IMR-90 (cell line): ENCODE measurements at regions not wholly inside any gene's neighbourhood (a gene's known extent, or its start where the extent isn't known, plus 50 kb on each side); places are given as distances from the start of the nearest gene placed in this dataset.
"Not testable (repeated sequence)": the region's sequence is repeated elsewhere in the genome, so short reads cannot be mapped to it uniquely, and the experiment has no call there.

Experiments
- ATAC-seq: fragments of 200-7000 bp; cut with Tn5 transposase; 2 replicates; pipeline ENCODE4 v1.9.1; 2020; ENCODE audit warnings: low read depth, mild to moderate bottlenecking, moderate library complexity
- BruUV-seq: library from RNA; stranded (reverse); fragments of 400-500 nt; replicated peaks from 2 replicates; lab custom pipeline; 2021; lab: Mats Ljungman, UMichigan
- CTCF ChIA-PET: fragments of 300-600 bp; formaldehyde crosslinking; extraction: SDS; loops from one replicate; lab custom pipeline; 2021; ENCODE audit warnings: antibody characterized with exemption; lab: Yijun Ruan, JAX
- POLR2A ChIA-PET: fragments of 300-600 bp; sonication (Branson Sonifier 250); formaldehyde crosslinking; loops from one replicate; lab custom pipeline; 2022; ENCODE audit warnings: antibody characterized with exemption; ENCODE audit not compliant: unreplicated experiment; lab: Charles Lee
- DNase-seq: peaks from one replicate; pipeline ENCODE4 v3.0.0; 2013
- H2AFZ ChIP-seq: replicated peaks from 2 replicates; pipeline ENCODE3; 2013; ENCODE audit warnings: low read length, mild to moderate bottlenecking; ENCODE audit not compliant: poor library complexity
- H2AK5ac ChIP-seq: 2 replicates; pipeline ENCODE4 v1.6.1; 2013; ENCODE audit warnings: low read depth, low read length, inconsistent platforms
- H2AK9ac ChIP-seq: replicated peaks from 2 replicates; pipeline ENCODE3; 2013; ENCODE audit warnings: mild to moderate bottlenecking, low read depth, low read length, moderate library complexity; ENCODE audit not compliant: poor library complexity
- H2BK120ac ChIP-seq: 2 replicates; pipeline ENCODE4 v1.6.1; 2013; ENCODE audit warnings: low read depth, low read length, inconsistent platforms
- H2BK15ac ChIP-seq: 3 replicates; pipeline ENCODE4 v1.6.1; 2013; ENCODE audit warnings: low read depth, low read length, inconsistent platforms
- H2BK20ac ChIP-seq: 2 replicates; pipeline ENCODE4 v1.6.1; 2013; ENCODE audit warnings: low read depth, mild to moderate bottlenecking, inconsistent platforms, low read length, moderate library complexity
- H2BK5ac ChIP-seq: 2 replicates; pipeline ENCODE4 v1.6.1; 2013; ENCODE audit warnings: mild to moderate bottlenecking, low read depth, low read length, inconsistent platforms; ENCODE audit not compliant: poor library complexity, severe bottlenecking
- H3K14ac ChIP-seq: replicated peaks from 2 replicates; pipeline ENCODE4 v1.6.1; 2013; ENCODE audit warnings: low read depth, low read length, inconsistent platforms
- H3K18ac ChIP-seq: 2 replicates; pipeline ENCODE4 v1.6.1; 2013; ENCODE audit warnings: low read depth, low read length, control low read depth
- H3K23ac ChIP-seq: 2 replicates; pipeline ENCODE4 v1.6.1; 2013; ENCODE audit warnings: low read depth, low read length, inconsistent platforms
- H3K27ac ChIP-seq: 2 replicates; pipeline ENCODE4 v1.5.1; 2013; ENCODE audit warnings: mild to moderate bottlenecking, control low read depth, low read length; ENCODE audit not compliant: insufficient read depth
- H3K27me3 ChIP-seq: 2 replicates; pipeline ENCODE4 v1.6.1; 2013; ENCODE audit warnings: low read length; ENCODE audit not compliant: control insufficient read depth, insufficient read depth
- H3K36me3 ChIP-seq: 2 replicates; pipeline ENCODE4 v1.6.1; 2013; ENCODE audit warnings: low read length, mixed read lengths; ENCODE audit not compliant: control insufficient read depth, insufficient read depth
- H3K4ac ChIP-seq: 2 replicates; pipeline ENCODE4 v1.6.1; 2013; ENCODE audit warnings: low read depth, low read length, inconsistent platforms
- H3K4me1 ChIP-seq: 2 replicates; pipeline ENCODE4 v1.6.1; 2013; ENCODE audit warnings: low read length, mixed read lengths; ENCODE audit not compliant: control insufficient read depth, insufficient read depth
- H3K4me2 ChIP-seq: 2 replicates; pipeline ENCODE4 v1.6.1; 2013; ENCODE audit warnings: low read depth, mild to moderate bottlenecking, control low read depth, low read length, moderate library complexity
- H3K4me3 ChIP-seq: 2 replicates; pipeline ENCODE4 v1.5.1; 2013; ENCODE audit warnings: low read depth, mild to moderate bottlenecking, control low read depth, low read length, moderate library complexity; ENCODE audit not compliant: insufficient read depth
- H3K56ac ChIP-seq: 2 replicates; pipeline ENCODE4 v1.6.1; 2013; ENCODE audit warnings: low read length, inconsistent platforms; ENCODE audit not compliant: insufficient read depth; ENCODE audit errors: extremely low read depth
- H3K79me1 ChIP-seq, 2 experiments: 2 replicates each; pipeline ENCODE4 v1.6.1; 2013; ENCODE audit warnings: low read length in 2 of 2, inconsistent platforms in 1 of 2, low read depth in 1 of 2
- H3K9ac ChIP-seq: 2 replicates; pipeline ENCODE4 v1.6.1; 2013; ENCODE audit warnings: low read depth, low read length, control low read depth
- H3K9me1 ChIP-seq: 2 replicates; pipeline ENCODE4 v1.6.1; 2013; ENCODE audit warnings: low read length, inconsistent platforms; ENCODE audit not compliant: insufficient read depth
- H3K9me3 ChIP-seq: 2 replicates; pipeline ENCODE4 v1.6.1; 2013; ENCODE audit warnings: low read length; ENCODE audit not compliant: control insufficient read depth, insufficient read depth
- H4K20me1 ChIP-seq: 2 replicates; pipeline ENCODE4 v1.6.1; 2013; ENCODE audit warnings: low read length, inconsistent platforms; ENCODE audit not compliant: insufficient read depth
- H4K5ac ChIP-seq: 2 replicates; pipeline ENCODE4 v1.6.1; 2013; ENCODE audit warnings: mild to moderate bottlenecking, low read depth, low read length, control low read depth
- H4K8ac ChIP-seq, 2 experiments: 2 replicates each; pipeline ENCODE4 v1.6.1; 2013; ENCODE audit warnings: low read depth in 2 of 2, low read length in 2 of 2, control low read depth in 1 of 2, inconsistent platforms in 1 of 2
- H4K91ac ChIP-seq: 2 replicates; pipeline ENCODE4 v1.6.1; 2013; ENCODE audit warnings: low read depth, low read length, inconsistent platforms; ENCODE audit not compliant: insufficient read depth
- WGBS, 2 experiments: methylation state at CpG; one replicate each; pipeline versions ENCODE4 v1.1.5 to v1.1.7; 2013; ENCODE audit warnings: missing lambda C conversion rate in 2 of 2; ENCODE audit not compliant: insufficient read length in 1 of 2; ENCODE audit errors: extremely low coverage in 2 of 2; 5-methylcytosine and 5-hydroxymethylcytosine counted together
- dilution Hi-C: fragments of 300-500 bp; cut with HindIII; formaldehyde crosslinking; loops from one replicate; pipeline ENCODE4 v1.14.3; 2018; ENCODE audit warnings: low sequenced_read_pairs; ENCODE audit not compliant: unreplicated experiment
- in situ Hi-C: fragments of 300-500 bp; cut with MboI; formaldehyde crosslinking; loops from 3 replicates; pipeline ENCODE4 v1.14.3; 2019; ENCODE audit warnings: low sequenced_read_pairs, inconsistent platforms, mixed read lengths
- intact Hi-C: fragments of 100-400 bp; cut with micrococcal nuclease; formaldehyde crosslinking; loops from 2 replicates; pipeline ENCODE4 v1.10.0; 2022

DNA sequence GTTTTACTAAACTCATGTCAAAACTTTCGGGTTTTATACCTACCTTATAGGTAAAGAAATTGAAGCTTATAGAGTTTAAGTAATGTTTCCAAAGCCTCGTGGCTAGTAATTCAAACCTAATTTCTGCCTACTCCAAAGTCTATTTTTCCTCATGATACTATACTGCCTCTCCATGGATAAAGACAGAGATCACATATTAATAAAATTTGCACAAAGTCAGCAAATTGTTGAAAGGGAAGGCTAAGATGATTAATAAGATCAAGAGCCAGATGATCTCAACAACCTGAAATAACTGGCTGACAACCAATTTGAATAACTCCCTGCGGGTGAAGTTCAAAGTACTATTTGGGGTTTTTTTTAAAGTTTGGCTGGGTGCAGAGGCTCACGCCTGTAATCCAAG is 233.7 kb downstream of the CEP170 start:
- H2BK120ac ChIP-seq, H2AK9ac ChIP-seq, H3K27ac ChIP-seq, H2AFZ ChIP-seq, H4K8ac ChIP-seq, H2BK5ac ChIP-seq, BruUV-seq, intact Hi-C loops, H3K9ac ChIP-seq, H3K23ac ChIP-seq, H2BK15ac ChIP-seq, dilution Hi-C loops, H3K4me2 ChIP-seq, H4K5ac ChIP-seq, H2AK5ac ChIP-seq, H3K4me3 ChIP-seq, ATAC-seq, H3K9me1 ChIP-seq, DNase-seq, H3K9me3 ChIP-seq, H4K20me1 ChIP-seq, in situ Hi-C loops, H3K79me1 ChIP-seq, H3K4me1 ChIP-seq, H3K56ac ChIP-seq, POLR2A ChIA-PET, H4K91ac ChIP-seq, H3K36me3 ChIP-seq, H3K18ac ChIP-seq, H3K27me3 ChIP-seq, H3K14ac ChIP-seq, CTCF ChIA-PET, H3K4ac ChIP-seq, H2BK20ac ChIP-seq: not testable (repeated sequence)
- 83% methylated on average over 1 of the region's 4 CpGs; no CpG with 5 or more reads in 1 of the 2 experiments for WGBS, 2 experiments

DNA sequence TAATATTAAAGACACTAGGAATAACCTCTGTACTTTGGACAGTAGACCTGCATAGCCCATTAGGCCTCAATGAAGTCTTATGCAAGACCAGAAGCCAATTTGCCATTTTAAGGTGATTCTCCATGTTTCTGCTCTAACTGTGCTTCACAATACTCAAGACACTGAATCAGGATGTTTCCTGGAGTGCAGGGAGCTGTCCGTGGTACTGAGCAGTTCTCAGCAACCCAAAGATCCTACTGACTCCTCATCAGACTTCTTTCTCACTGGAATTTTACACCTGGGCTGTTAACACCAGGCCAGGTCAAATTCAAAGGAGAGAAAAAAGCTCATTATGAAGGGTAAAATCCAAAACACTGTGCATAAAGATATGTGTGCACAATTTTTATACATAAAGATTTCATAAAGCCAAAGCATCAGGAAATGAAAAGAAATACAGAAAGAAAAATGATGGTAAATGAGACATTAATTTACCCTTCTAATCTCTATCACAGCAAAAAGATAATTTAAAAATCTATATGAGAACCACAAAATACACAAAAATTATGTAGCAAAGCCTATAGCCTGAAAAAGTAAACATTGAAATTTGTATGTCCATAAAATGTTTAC is 235.9 kb downstream of the CEP170 start:
- dilution Hi-C loops, H3K23ac ChIP-seq, H2BK15ac ChIP-seq, H3K27me3 ChIP-seq, H4K5ac ChIP-seq, H2AK5ac ChIP-seq, H3K18ac ChIP-seq, H3K4me3 ChIP-seq, H3K27ac ChIP-seq, H4K91ac ChIP-seq, H3K9me1 ChIP-seq, CTCF ChIA-PET, in situ Hi-C loops, H3K79me1 ChIP-seq, H3K4me2 ChIP-seq, H3K9me3 ChIP-seq, intact Hi-C loops, H3K56ac ChIP-seq, BruUV-seq, H3K4me1 ChIP-seq, H4K8ac ChIP-seq, H2BK5ac ChIP-seq, H4K20me1 ChIP-seq, H3K36me3 ChIP-seq, ATAC-seq, POLR2A ChIA-PET, H2AFZ ChIP-seq, H3K4ac ChIP-seq, DNase-seq, H2BK20ac ChIP-seq, H2BK120ac ChIP-seq, H2AK9ac ChIP-seq, H3K14ac ChIP-seq, H3K9ac ChIP-seq: not testable (repeated sequence)
- WGBS, 2 experiments = no CpG with 5 or more reads among the region's 1 CpG
